Transverse colon (tissue), 4 donors: ENCODE measurements at regions not wholly inside any gene's neighbourhood (a gene's known extent, or its start where the extent isn't known, plus 50 kb on each side); places are given as distances from the start of the nearest gene placed in this dataset.
A peak's percentile ranks its signal among the peaks of the same experiment; 100 is the strongest.

Experiments used
- DNase-seq: peaks from one replicate; pipeline ENCODE4 v3.0.0-alpha.2; 2019
- H3K27ac ChIP-seq, 4 donors: fragments of 200-600 bp; sonication (generic); 2 replicates each; pipeline ENCODE4 v1.5.1; 2016 to 2018; ENCODE audit warnings: inconsistent platforms in 4 of 4
- H3K27me3 ChIP-seq: fragments of 200-600 bp; sonication (generic); 2 replicates; pipeline ENCODE4 v1.5.1; 2017; ENCODE audit warnings: inconsistent platforms
- H3K36me3 ChIP-seq, 4 donors: fragments of 200-600 bp; sonication (generic); 2 replicates each; pipeline ENCODE4 v1.5.1; 2017 to 2019; ENCODE audit warnings: inconsistent platforms in 4 of 4
- H3K4me1 ChIP-seq, 4 donors: fragments of 200-600 bp; sonication (generic); 2 replicates each; pipeline ENCODE4 v1.5.1; 2017 to 2020; ENCODE audit warnings: inconsistent platforms in 4 of 4
- H3K4me3 ChIP-seq, 4 donors: fragments of 200-600 bp; sonication (generic); 1 replicate in 1 of 4; 2 replicates in 3 of 4; pipeline versions ENCODE4 v1.5.1 to v1.6.1; 2017 to 2019; ENCODE audit warnings: inconsistent platforms in 4 of 4
- H3K9me3 ChIP-seq, 2 donors: fragments of 200-600 bp; sonication (generic); 2 replicates each; pipeline ENCODE4 v1.5.1; 2017 to 2019; ENCODE audit warnings: inconsistent platforms in 2 of 2
- CTCF ChIP-seq, 5 experiments: fragments of 200-600 bp in 3 of 5; fragments of 450-650 bp in 2 of 5; sonication (generic) in 3 of 5; IDR thresholded peaks; 1 replicate in 2 of 5; 2 replicates in 3 of 5; pipeline ENCODE4 v1.5.1; 2016 to 2017; ENCODE audit warnings: antibody characterized with exemption in 5 of 5, inconsistent platforms in 3 of 5, mild to moderate bottlenecking in 2 of 5, moderate library complexity in 1 of 5
- EP300 ChIP-seq: sonication (generic); formaldehyde crosslinking; IDR thresholded peaks from one replicate; pipeline ENCODE4 v1.6.1; 2017; ENCODE audit warnings: antibody characterized with exemption, low read depth
- POLR2A ChIP-seq: fragments of 450-650 bp; IDR thresholded peaks from one replicate; pipeline ENCODE4 v1.6.1; 2016; ENCODE audit warnings: antibody characterized with exemption, mild to moderate bottlenecking, moderate library complexity
- POLR2AphosphoS5 ChIP-seq, 3 donors: sonication (generic); formaldehyde crosslinking; IDR thresholded peaks; one replicate each; pipeline ENCODE4 v1.6.1; 2016; ENCODE audit warnings: antibody characterized with exemption in 3 of 3
- WGBS, 2 donors: methylation state at CpG; one replicate each; pipeline ENCODE4 v1.1.5; 2018; ENCODE audit warnings: low coverage in 1 of 2; 5-methylcytosine and 5-hydroxymethylcytosine counted together
- in situ Hi-C, 4 donors: fragments of 200-750 bp; cut with MboI; loops; one replicate each; pipeline versions ENCODE4 v1.15.0 to v1.15.1; 2017; ENCODE audit warnings: low sequenced_read_pairs in 3 of 4, low pct_ligation_motif_present in 1 of 4, low pct_unique_long_range_greater_than_20kb in 1 of 4
- intact Hi-C: fragments of 100-400 bp; cut with DNase I; formaldehyde crosslinking; loops from one replicate; pipeline ENCODE4 v1.15.1; 2023; ENCODE audit warnings: low total_unique reads

DNA sequence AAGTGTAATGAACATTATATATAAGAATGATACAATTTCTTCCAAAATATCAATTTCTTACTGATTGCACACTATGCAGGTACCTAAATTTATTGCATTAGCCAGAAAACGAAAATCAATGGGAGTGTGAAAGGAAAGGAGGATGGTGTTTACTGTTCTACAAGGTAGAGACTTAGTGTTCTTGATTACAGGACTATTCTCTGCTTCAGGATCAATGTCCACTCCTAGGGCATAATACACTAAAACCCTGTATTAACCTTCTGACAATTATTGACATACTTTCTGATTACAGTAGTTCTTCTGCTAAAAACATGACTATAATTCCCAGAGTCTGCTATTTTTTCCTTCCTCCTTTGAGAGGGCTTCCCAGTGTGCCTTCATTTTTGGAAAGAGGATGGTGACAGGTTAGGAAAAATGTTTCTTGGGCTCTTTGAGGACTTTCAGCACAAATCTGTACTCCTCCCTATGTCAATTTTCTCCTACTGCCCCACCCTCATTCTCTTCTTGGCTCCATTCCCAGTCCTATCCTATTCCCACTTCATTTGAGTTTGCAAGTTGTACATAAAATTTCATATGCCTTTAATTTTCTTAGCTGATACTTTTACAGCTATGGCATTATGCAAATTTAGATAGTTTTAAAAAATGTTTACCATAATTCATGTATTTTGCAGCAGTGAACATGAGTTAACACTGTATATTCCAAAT is 278.9 kb downstream of the CENPW start:
- no peaks in the 10 kb centered on the region for H3K9me3 ChIP-seq
- peak overlapping the region in 3 of 4 donors; percentile 60 to 67 (median 62) for H3K27ac ChIP-seq
- TF ChIP-seq POLR2AphosphoS5 (IDR thresholded peaks at IDR 0.05) (peak in 1 of 3 donors; percentile 23), CTCF (IDR thresholded peaks at IDR 0.05) (no peak), POLR2A (no peak), EP300 (no peak)
- DNase-seq: peak; percentile 40
- peaks cover 0 to 6% (median 2%) of the 10 kb centered on the region in 4 donors for H3K4me1 ChIP-seq
- intact Hi-C loops (no loop called here), in situ Hi-C loops (no loop called here)
- 25 to 40% methylated on average over 1 of the region's 1 CpG for WGBS, 2 donors
- H3K36me3 ChIP-seq: no peaks in the 10 kb centered on the region
- no peaks in the 10 kb centered on the region for H3K27me3 ChIP-seq
- H3K4me3 ChIP-seq: no peak overlapping the region

DNA sequence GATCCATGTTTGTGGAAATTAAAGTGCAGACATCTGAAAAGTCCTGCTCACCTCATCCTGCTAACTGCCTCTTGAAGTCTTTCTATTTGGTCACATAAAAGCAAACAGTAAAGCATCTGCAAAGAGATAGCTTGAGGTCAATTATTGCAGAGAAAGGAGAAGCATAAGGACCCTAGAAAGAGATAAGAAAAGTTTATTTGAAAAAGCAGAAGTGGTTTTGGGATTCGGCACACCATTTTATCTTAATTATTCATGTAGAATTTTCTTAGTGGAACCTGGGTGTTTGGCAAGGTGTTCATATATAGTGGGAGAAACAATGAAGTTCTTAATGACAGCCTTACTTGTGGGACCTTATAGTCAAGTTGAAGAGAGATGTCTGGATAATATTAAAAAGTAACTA is 280.8 kb downstream of the CENPW start:
- Histone ChIP-seq H3K9me3 (no peaks in the 10 kb centered on the region), H3K27ac (no peak overlapping the region), H3K27me3 (no peaks in the 10 kb centered on the region), H3K4me3 (no peak overlapping the region), H3K36me3 (no peaks in the 10 kb centered on the region), H3K4me1 (no peaks in the 10 kb centered on the region)
- WGBS, 2 donors: 63 to 80% methylated on average over 1 of the region's 1 CpG
- DNase-seq: no peak
- in situ Hi-C loops (no loop called here), intact Hi-C loops (no loop called here)
- TF ChIP-seq POLR2AphosphoS5 (IDR thresholded peaks at IDR 0.05) (no peak), POLR2A (no peak), CTCF (IDR thresholded peaks at IDR 0.05) (no peak), EP300 (no peak)

GRCh38 chr6:126625019-126625418 is 285.1 kb downstream of the CENPW start:
- H3K27me3 ChIP-seq: no peaks in the 10 kb centered on the region
- TF ChIP-seq POLR2AphosphoS5 (IDR thresholded peaks at IDR 0.05): no peak
- TF ChIP-seq EP300: no peak
- TF ChIP-seq CTCF (IDR thresholded peaks at IDR 0.05): no peak
- TF ChIP-seq POLR2A: no peak
- no peak overlapping the region for H3K27ac ChIP-seq
- in situ Hi-C loops: no loop called here
- no peak for DNase-seq
- no peaks in the 10 kb centered on the region for H3K36me3 ChIP-seq
- H3K4me1 ChIP-seq: no peaks in the 10 kb centered on the region
- intact Hi-C loops: no loop called here
- no peak overlapping the region for H3K4me3 ChIP-seq
- WGBS, 2 donors: 63 to 75% methylated on average over 1 to 2 of the region's 2 CpGs
- no peaks in the 10 kb centered on the region for H3K9me3 ChIP-seq

DNA sequence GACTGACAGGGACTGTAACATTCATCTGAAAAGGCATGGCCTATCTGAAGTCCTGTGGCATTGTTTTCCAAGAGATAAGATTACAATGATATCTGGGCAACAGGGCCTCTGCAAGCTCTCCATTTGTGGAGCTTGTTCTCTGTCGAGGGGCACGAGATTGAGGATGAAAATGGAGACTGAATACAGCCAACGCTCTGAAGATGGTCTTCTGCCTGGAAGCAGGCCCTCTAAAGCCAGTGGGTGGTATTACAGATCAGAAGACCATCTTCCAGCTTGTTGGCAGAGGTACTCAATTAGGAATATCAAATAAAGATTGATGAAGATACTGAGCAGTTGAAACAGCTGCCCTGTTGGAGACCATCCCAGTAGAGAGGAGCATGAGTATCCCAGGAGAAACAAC is 288.2 kb downstream of the CENPW start:
- H3K36me3 ChIP-seq: no peaks in the 10 kb centered on the region

More for the DNA sequence above, 288.2 kb downstream of the CENPW start:
- TF ChIP-seq POLR2A (no peak), POLR2AphosphoS5 (IDR thresholded peaks at IDR 0.05) (no peak), EP300 (no peak), CTCF (IDR thresholded peaks at IDR 0.05) (no peak)
- in situ Hi-C loops: no loop called here
- Histone ChIP-seq H3K4me3 (no peak overlapping the region), H3K4me1 (peaks cover 0 to 4% (median 0%) of the 10 kb centered on the region in 4 donors), H3K27ac (no peak overlapping the region), H3K9me3 (no peaks in the 10 kb centered on the region), H3K27me3 (no peaks in the 10 kb centered on the region)
- intact Hi-C loops: no loop called here
- 61 to 77% methylated on average over 3 of the region's 3 CpGs for WGBS, 2 donors
- no peak for DNase-seq
